ENCODE measurements at regions not wholly inside any gene's neighbourhood (a gene's known extent, or its start where the extent isn't known, plus 50 kb on each side); places are given as distances from the start of the nearest gene placed in this dataset.

GRCh38 chr10:112059220-112059619 lies 124.3 kb downstream of the GPAM start:
- H3K27me3 ChIP-seq (ENCODE audit: low read length) = no peaks in the 10 kb centered on the region
- no peak overlapping the region for H2AFZ ChIP-seq (ENCODE audit: low read length)
- H3K9ac ChIP-seq (ENCODE audit: low read length) = no peak overlapping the region
- H3K36me3 ChIP-seq (ENCODE audit: insufficient read depth, low read length) = peaks cover 30% of the 10 kb centered on the region
- DNase-seq = no peak
- H3K9me3 ChIP-seq (ENCODE audit: low read length) = no peaks in the 10 kb centered on the region
- H4K20me1 ChIP-seq (ENCODE audit: insufficient read depth, low read depth, low read length) = no peaks in the 10 kb centered on the region
- no peak overlapping the region for H3K27ac ChIP-seq (ENCODE audit: low read length)
- H3K4me3 ChIP-seq (ENCODE audit: low read length) = no peak overlapping the region
- H3K9me2 ChIP-seq (replicated peaks; ENCODE audit: insufficient read depth, low read length) = no peaks in the 10 kb centered on the region
- H3K4me1 ChIP-seq (ENCODE audit: low read length) = no peaks in the 10 kb centered on the region
- H3K4me2 ChIP-seq (ENCODE audit: low read depth, low read length, poor library complexity, severe bottlenecking) = no peak overlapping the region
- peaks cover 5% of the 10 kb centered on the region; the same call in 1 of the 2 replicates for H3K79me2 ChIP-seq (ENCODE audit: low read length)

DNA sequence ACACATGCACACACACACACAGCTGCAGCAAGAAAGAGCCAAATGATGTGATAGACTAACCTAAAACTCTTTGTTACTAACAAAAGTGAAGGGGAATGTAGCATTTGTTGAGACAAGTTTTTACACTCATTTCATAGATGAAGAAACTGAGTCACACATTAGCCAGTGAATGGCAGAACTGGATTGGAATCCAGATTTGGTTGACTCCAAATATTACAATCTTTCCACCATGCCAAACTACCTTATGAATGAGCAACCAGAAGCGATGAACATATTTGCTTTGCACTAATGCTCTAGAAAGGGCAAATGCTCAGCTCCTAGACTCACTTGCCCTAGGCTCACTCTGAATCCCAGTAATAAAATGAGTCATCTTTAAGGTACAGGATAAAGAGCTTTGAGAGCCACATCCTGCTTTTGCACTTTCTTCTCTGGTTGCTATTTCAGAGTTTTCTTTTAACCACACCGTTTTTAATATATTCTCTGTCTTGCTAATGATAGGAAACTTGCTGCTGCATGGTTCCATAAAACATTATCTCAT lies 111.9 kb downstream of the GPAM start:
- peaks cover 67% of the 10 kb centered on the region for H3K36me3 ChIP-seq (ENCODE audit: insufficient read depth, low read length)

GRCh38 chr10:112078003-112078402 lies 105.6 kb downstream of the GPAM start:
- no peaks in the 10 kb centered on the region; the same call in 1 of the 2 replicates for H3K79me2 ChIP-seq (ENCODE audit: low read length)
- no peaks in the 10 kb centered on the region for H3K9me2 ChIP-seq (replicated peaks; ENCODE audit: insufficient read depth, low read length)
- no peaks in the 10 kb centered on the region for H3K27me3 ChIP-seq (ENCODE audit: low read length)
- no peak overlapping the region for H3K9ac ChIP-seq (ENCODE audit: low read length)
- no peaks in the 10 kb centered on the region for H3K9me3 ChIP-seq (ENCODE audit: low read length)
- H3K36me3 ChIP-seq (ENCODE audit: insufficient read depth, low read length) = peaks cover 59% of the 10 kb centered on the region
- no peaks in the 10 kb centered on the region for H3K4me1 ChIP-seq (ENCODE audit: low read length)
- no peaks in the 10 kb centered on the region for H4K20me1 ChIP-seq (ENCODE audit: insufficient read depth, low read depth, low read length)
- H3K4me2 ChIP-seq (ENCODE audit: low read depth, low read length, poor library complexity, severe bottlenecking) = no peak overlapping the region
- no peak for DNase-seq
- no peak overlapping the region for H2AFZ ChIP-seq (ENCODE audit: low read length)
- no peak overlapping the region for H3K4me3 ChIP-seq (ENCODE audit: low read length)
- H3K27ac ChIP-seq (ENCODE audit: low read length) = no peak overlapping the region

More for the DNA sequence above, 111.9 kb downstream of the GPAM start:
- Histone ChIP-seq H3K27ac (ENCODE audit: low read length) (no peak overlapping the region), H3K4me1 (ENCODE audit: low read length) (no peaks in the 10 kb centered on the region), H3K4me2 (ENCODE audit: low read depth, low read length, poor library complexity, severe bottlenecking) (no peak overlapping the region), H3K79me2 (ENCODE audit: low read length) (peaks cover 7% of the 10 kb centered on the region; the same call in 1 of the 2 replicates), H3K27me3 (ENCODE audit: low read length) (no peaks in the 10 kb centered on the region), H3K9ac (ENCODE audit: low read length) (no peak overlapping the region), H3K9me2 (replicated peaks; ENCODE audit: insufficient read depth, low read length) (no peaks in the 10 kb centered on the region), H2AFZ (ENCODE audit: low read length) (no peak overlapping the region), H3K9me3 (ENCODE audit: low read length) (no peaks in the 10 kb centered on the region), H4K20me1 (ENCODE audit: insufficient read depth, low read depth, low read length) (no peaks in the 10 kb centered on the region), H3K4me3 (ENCODE audit: low read length) (no peak overlapping the region)
- no peak for DNase-seq

DNA sequence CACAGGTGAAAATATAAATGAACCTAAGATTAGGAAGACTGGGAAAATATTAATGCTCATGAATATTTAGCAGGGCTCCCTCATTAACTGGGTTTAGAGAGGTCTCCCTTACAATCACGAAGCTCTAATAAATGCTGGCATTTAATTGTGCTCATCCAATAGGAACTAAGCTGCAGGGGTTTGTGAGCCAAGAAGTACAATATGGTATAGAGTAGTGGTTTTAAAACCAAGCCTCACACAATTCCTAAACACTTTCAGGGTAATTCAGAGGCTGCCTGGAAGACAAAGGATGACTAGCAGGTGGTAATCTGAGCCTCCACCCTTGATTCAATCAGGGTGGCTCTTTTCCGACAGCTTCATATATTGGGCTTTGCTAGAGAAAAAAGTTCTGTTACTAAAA lies 103.3 kb downstream of the GPAM start:
- Histone ChIP-seq H3K9ac (ENCODE audit: low read length) (no peak overlapping the region), H4K20me1 (ENCODE audit: insufficient read depth, low read depth, low read length) (no peaks in the 10 kb centered on the region), H3K9me3 (ENCODE audit: low read length) (no peaks in the 10 kb centered on the region), H3K4me2 (ENCODE audit: low read depth, low read length, poor library complexity, severe bottlenecking) (no peak overlapping the region), H3K4me1 (ENCODE audit: low read length) (no peaks in the 10 kb centered on the region), H3K27ac (ENCODE audit: low read length) (no peak overlapping the region), H3K4me3 (ENCODE audit: low read length) (no peak overlapping the region), H3K36me3 (ENCODE audit: insufficient read depth, low read length) (peaks cover 51% of the 10 kb centered on the region), H2AFZ (ENCODE audit: low read length) (no peak overlapping the region), H3K79me2 (ENCODE audit: low read length) (no peaks in the 10 kb centered on the region), H3K9me2 (replicated peaks; ENCODE audit: insufficient read depth, low read length) (no peaks in the 10 kb centered on the region), H3K27me3 (ENCODE audit: low read length) (no peaks in the 10 kb centered on the region)
- DNase-seq = no peak

- H3K79me2 ChIP-seq (ENCODE audit: low read length) = no peaks in the 10 kb centered on the region
- H3K4me1 ChIP-seq (ENCODE audit: low read length) = no peaks in the 10 kb centered on the region
- H4K20me1 ChIP-seq (ENCODE audit: insufficient read depth, low read depth, low read length) = no peaks in the 10 kb centered on the region
- H3K9ac ChIP-seq (ENCODE audit: low read length) = no peak overlapping the region
- no peaks in the 10 kb centered on the region for H3K9me2 ChIP-seq (replicated peaks; ENCODE audit: insufficient read depth, low read length)
- H3K36me3 ChIP-seq (ENCODE audit: insufficient read depth, low read length) = peaks cover 54% of the 10 kb centered on the region
- H3K27ac ChIP-seq (ENCODE audit: low read length) = no peak overlapping the region
- H2AFZ ChIP-seq (ENCODE audit: low read length) = no peak overlapping the region
- no peaks in the 10 kb centered on the region for H3K9me3 ChIP-seq (ENCODE audit: low read length)
- no peak for DNase-seq
- H3K27me3 ChIP-seq (ENCODE audit: low read length) = no peaks in the 10 kb centered on the region
- H3K4me2 ChIP-seq (ENCODE audit: low read depth, low read length, poor library complexity, severe bottlenecking) = no peak overlapping the region
- no peak overlapping the region for H3K4me3 ChIP-seq (ENCODE audit: low read length)
These were observed 101.4 kb downstream of the GPAM start for GRCh38 chr10:112082120-112082519.

DNA sequence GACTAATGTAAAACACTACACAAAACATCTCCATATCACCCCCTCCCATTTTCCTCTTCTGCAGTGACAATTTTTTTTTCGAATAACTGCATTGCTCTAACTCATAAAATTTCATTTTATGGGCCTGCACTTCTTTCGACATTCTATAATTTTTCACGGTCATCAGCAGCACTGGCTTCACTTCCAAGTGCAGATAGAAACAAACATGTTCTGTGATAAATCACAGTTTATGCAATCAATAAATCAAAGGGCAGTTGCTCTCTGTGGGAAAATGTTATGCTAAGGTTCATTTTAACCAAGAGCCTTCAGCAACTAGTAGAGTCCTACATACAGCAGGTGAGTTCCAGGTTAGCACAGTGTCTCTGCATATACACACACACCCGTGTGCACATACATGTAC lies 100.1 kb downstream of the GPAM start:
- no peaks in the 10 kb centered on the region for H3K27me3 ChIP-seq (ENCODE audit: low read length)
- no peak overlapping the region for H3K27ac ChIP-seq (ENCODE audit: low read length)
- no peaks in the 10 kb centered on the region for H3K9me2 ChIP-seq (replicated peaks; ENCODE audit: insufficient read depth, low read length)
- no peaks in the 10 kb centered on the region for H3K4me1 ChIP-seq (ENCODE audit: low read length)
- H3K4me2 ChIP-seq (ENCODE audit: low read depth, low read length, poor library complexity, severe bottlenecking) = no peak overlapping the region
- H3K4me3 ChIP-seq (ENCODE audit: low read length) = no peak overlapping the region
- no peaks in the 10 kb centered on the region for H3K9me3 ChIP-seq (ENCODE audit: low read length)
- H3K9ac ChIP-seq (ENCODE audit: low read length) = no peak overlapping the region
- no peak overlapping the region for H2AFZ ChIP-seq (ENCODE audit: low read length)
- DNase-seq = no peak
- no peaks in the 10 kb centered on the region for H4K20me1 ChIP-seq (ENCODE audit: insufficient read depth, low read depth, low read length)
- H3K79me2 ChIP-seq (ENCODE audit: low read length) = no peaks in the 10 kb centered on the region
- peaks cover 56% of the 10 kb centered on the region for H3K36me3 ChIP-seq (ENCODE audit: insufficient read depth, low read length)

GRCh38 chr10:112087953-112088456 lies 95.6 kb downstream of the GPAM start:
- Histone ChIP-seq H3K36me3 (ENCODE audit: insufficient read depth, low read length) (peaks cover 66% of the 10 kb centered on the region), H3K4me1 (ENCODE audit: low read length) (no peaks in the 10 kb centered on the region)
- DNase-seq = no peak

GRCh38 chr10:112091703-112092102 lies 91.9 kb downstream of the GPAM start:
- Histone ChIP-seq H2AFZ (ENCODE audit: low read length) (no peak overlapping the region), H3K27me3 (ENCODE audit: low read length) (no peaks in the 10 kb centered on the region), H3K4me3 (ENCODE audit: low read length) (no peak overlapping the region), H3K9ac (ENCODE audit: low read length) (no peak overlapping the region), H3K36me3 (ENCODE audit: insufficient read depth, low read length) (peaks cover 78% of the 10 kb centered on the region), H3K9me2 (replicated peaks; ENCODE audit: insufficient read depth, low read length) (0 out of 2 replicates have a peak, but pooled peaks cover 1% of the 10 kb centered on the region), H3K79me2 (ENCODE audit: low read length) (no peaks in the 10 kb centered on the region), H3K27ac (ENCODE audit: low read length) (no peak overlapping the region), H3K4me2 (ENCODE audit: low read depth, low read length, poor library complexity, severe bottlenecking) (no peak overlapping the region), H3K4me1 (ENCODE audit: low read length) (no peaks in the 10 kb centered on the region), H3K9me3 (ENCODE audit: low read length) (no peaks in the 10 kb centered on the region), H4K20me1 (ENCODE audit: insufficient read depth, low read depth, low read length) (no peaks in the 10 kb centered on the region)
- DNase-seq = no peak

More at GRCh38 chr10:112087953-112088456, 95.6 kb downstream of the GPAM start:
- no peaks in the 10 kb centered on the region for H3K27me3 ChIP-seq (ENCODE audit: low read length)
- no peaks in the 10 kb centered on the region for H3K79me2 ChIP-seq (ENCODE audit: low read length)
- no peak overlapping the region for H3K27ac ChIP-seq (ENCODE audit: low read length)
- no peaks in the 10 kb centered on the region for H3K9me2 ChIP-seq (replicated peaks; ENCODE audit: insufficient read depth, low read length)
- no peak overlapping the region for H2AFZ ChIP-seq (ENCODE audit: low read length)
- H3K4me3 ChIP-seq (ENCODE audit: low read length) = no peak overlapping the region
- H3K4me2 ChIP-seq (ENCODE audit: low read depth, low read length, poor library complexity, severe bottlenecking) = no peak overlapping the region
- no peaks in the 10 kb centered on the region for H3K9me3 ChIP-seq (ENCODE audit: low read length)
- no peak overlapping the region for H3K9ac ChIP-seq (ENCODE audit: low read length)
- H4K20me1 ChIP-seq (ENCODE audit: insufficient read depth, low read depth, low read length) = no peaks in the 10 kb centered on the region

Measured in Karpas-422 (cell line).